ENCODE measurements at regions not wholly inside any gene's neighbourhood (a gene's known extent, or its start where the extent isn't known, plus 50 kb on each side); places are given as distances from the start of the nearest gene placed in this dataset.

DNA sequence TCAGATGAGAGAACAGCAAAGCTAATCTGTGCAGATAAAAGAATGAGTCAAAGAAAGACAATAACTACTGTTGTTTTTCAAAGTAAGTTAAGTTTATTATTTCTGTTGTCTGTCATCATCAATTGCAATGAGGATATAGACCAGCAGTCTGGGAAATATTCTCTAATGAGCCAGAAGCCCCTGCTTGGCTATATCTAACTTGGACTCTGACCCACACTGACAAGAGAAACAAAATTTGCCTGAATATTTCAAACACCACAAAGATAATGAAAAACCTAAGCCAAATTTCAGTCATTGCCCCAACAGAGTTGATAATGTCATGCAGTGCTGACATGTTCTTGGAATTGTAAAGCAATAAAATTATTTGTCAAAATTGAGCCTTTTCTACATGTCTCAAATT, 115.0 kb upstream of the PRDX4 start:
- Histone ChIP-seq H3K4me1 (no peaks in the 10 kb centered on the region), H3K4me2 (no peak overlapping the region), H3K4me3 (no peak overlapping the region), H3K27ac (no peak overlapping the region), H3K9me3 (peaks cover 8% of the 10 kb centered on the region; the same call in 1 of the 3 replicates)
- DNase-seq (ENCODE audit: low read depth in 1 of 2, low spot score in 1 of 2), result no peak
- ATAC-seq, result no peak
- FAIRE-seq, result peak; percentile 96
- POLR2A ChIA-PET, result no interaction called here
- CTCF ChIA-PET, result interaction anchor here (2.3 kb wide), 1 partner anchor 1417 kb away, joined by 8 read pairs; no protein-coding TSS in a partner anchor
- TF ChIP-seq RAD21 (conservative IDR thresholded peaks at IDR 0.05 in 1 of 2, IDR thresholded peaks at IDR 0.05 in 1 of 2), result no peak
- TF ChIP-seq HOXA7 (CRISPR knock-in tag; IDR thresholded peaks at IDR 0.05), result no peak
- no peak for TF ChIP-seq RCOR1 (IDR thresholded peaks at IDR 0.05; ENCODE audit: low read depth, low read length)
- TF ChIP-seq HEYL (CRISPR knock-in tag; IDR thresholded peaks at IDR 0.05), result no peak
- TF ChIP-seq CBX8 (IDR thresholded peaks at IDR 0.05), result no peak
- no peak for TF ChIP-seq JUNB (IDR thresholded peaks at IDR 0.05)
- no peak for TF ChIP-seq RARB (CRISPR knock-in tag; IDR thresholded peaks at IDR 0.05)

- ChIA-PET POLR2A (no interaction called here), CTCF (interaction anchor here (0.6 to 2.3 kb wide), 7 partner anchors 13 to 1419 kb away, joined by 3 to 8 read pairs (median 3); no protein-coding TSS in a partner anchor)
- ATAC-seq (peak in 1 of 2 experiments; percentile 68; a peak in 2 of 6 replicates), DNase-seq (ENCODE audit: low read depth in 1 of 2, low spot score in 1 of 2) (peak; percentile 4 to 51), FAIRE-seq (peak; percentile 43)
- 1% methylated on average over 3 of the region's 3 CpGs for WGBS (ENCODE audit: missing lambda C conversion rate)
- no peaks in the 10 kb centered on the region for H3K4me1 ChIP-seq
- no peak overlapping the region for H3K4me2 ChIP-seq
- H3K4me3 ChIP-seq, result no peak overlapping the region
- no peak overlapping the region for H3K27ac ChIP-seq
- TF ChIP-seq RAD21 (conservative IDR thresholded peaks at IDR 0.05 in 1 of 2, IDR thresholded peaks at IDR 0.05 in 1 of 2) (peak; percentile 68 to 76), GATA3 (IDR thresholded peaks at IDR 0.05; ENCODE audit: borderline replicate concordance) (no peak), CEBPB (IDR thresholded peaks at IDR 0.05) (no peak), SMC3 (IDR thresholded peaks at IDR 0.05) (peak; percentile 53; the same call in 2 of the 3 replicates), CTCF (IDR thresholded peaks at IDR 0.05) (peak; percentile 50)
- peaks cover 8% of the 10 kb centered on the region; the same call in 1 of the 3 replicates for H3K9me3 ChIP-seq
These were observed 113.0 kb upstream of the PRDX4 start for GRCh38 chrX:23554304-23554703.

DNA sequence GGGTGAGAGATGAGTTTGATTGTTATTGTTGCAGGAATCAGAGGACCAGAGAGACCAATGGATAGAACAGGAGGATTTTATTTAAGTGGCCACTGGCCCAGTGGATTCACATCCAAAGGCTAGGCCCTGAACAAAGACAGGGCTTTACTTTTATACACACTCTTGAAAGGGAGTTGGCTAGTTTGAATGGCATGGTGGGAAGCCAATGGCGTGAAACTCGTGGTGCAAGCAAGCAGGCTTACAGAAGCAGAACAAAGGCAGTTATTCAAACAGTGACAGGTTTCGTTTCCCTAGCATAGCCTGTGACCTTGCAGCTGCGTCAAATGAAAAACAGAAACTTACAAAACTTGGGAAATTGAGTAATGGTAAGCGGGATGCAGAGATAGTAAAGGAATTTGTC, 110.2 kb upstream of the PRDX4 start:
- Histone ChIP-seq H3K4me1 (no peaks in the 10 kb centered on the region), H3K27ac (no peak overlapping the region), H3K9me3 (peaks cover 8% of the 10 kb centered on the region; the same call in 1 of the 3 replicates), H3K4me2 (no peak overlapping the region), H3K4me3 (no peak overlapping the region)
- TF ChIP-seq HDAC2 (IDR thresholded peaks at IDR 0.05) (no peak), FOXS1 (CRISPR knock-in tag; IDR thresholded peaks at IDR 0.05) (no peak), RFX5 (IDR thresholded peaks at IDR 0.05) (no peak), HOXB13 (CRISPR knock-in tag; IDR thresholded peaks at IDR 0.05; ENCODE audit: low read depth) (no peak), CHD4 (IDR thresholded peaks at IDR 0.05; ENCODE audit: borderline replicate concordance) (no peak), PHF8 (IDR thresholded peaks at IDR 0.05; ENCODE audit: borderline replicate concordance, low read depth) (no peak), KDM5A (IDR thresholded peaks at IDR 0.05) (no peak), CBX8 (IDR thresholded peaks at IDR 0.05) (no peak), CBX2 (IDR thresholded peaks at IDR 0.05; ENCODE audit: borderline replicate concordance, low read depth) (no peak), RNF2 (IDR thresholded peaks at IDR 0.05; ENCODE audit: borderline replicate concordance, low read depth) (no peak), ELK1 (IDR thresholded peaks at IDR 0.05; ENCODE audit: low read depth, low read length) (no peak), POLR2AphosphoS2 (conservative IDR thresholded peaks at IDR 0.05; ENCODE audit: low read length) (no peak), HOXB5 (CRISPR knock-in tag; IDR thresholded peaks at IDR 0.05) (no peak), ZNF302 (CRISPR knock-in tag; IDR thresholded peaks at IDR 0.05) (no peak), EP300 (IDR thresholded peaks at IDR 0.05) (no peak), HOXA7 (CRISPR knock-in tag; IDR thresholded peaks at IDR 0.05) (no peak)
- TF ChIP-seq, protein P1, sequence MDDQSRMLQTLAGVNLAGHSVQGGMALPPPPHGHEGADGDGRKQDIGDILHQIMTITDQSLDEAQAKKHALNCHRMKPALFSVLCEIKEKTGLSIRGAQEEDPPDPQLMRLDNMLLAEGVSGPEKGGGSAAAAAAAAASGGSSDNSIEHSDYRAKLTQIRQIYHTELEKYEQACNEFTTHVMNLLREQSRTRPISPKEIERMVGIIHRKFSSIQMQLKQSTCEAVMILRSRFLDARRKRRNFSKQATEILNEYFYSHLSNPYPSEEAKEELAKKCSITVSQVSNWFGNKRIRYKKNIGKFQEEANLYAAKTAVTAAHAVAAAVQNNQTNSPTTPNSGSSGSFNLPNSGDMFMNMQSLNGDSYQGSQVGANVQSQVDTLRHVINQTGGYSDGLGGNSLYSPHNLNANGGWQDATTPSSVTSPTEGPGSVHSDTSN (IDR thresholded peaks at IDR 0.05), result no peak
- 4% methylated on average over 5 of the region's 5 CpGs for WGBS (ENCODE audit: missing lambda C conversion rate)
- DNase-seq (ENCODE audit: low read depth in 1 of 2, low spot score in 1 of 2) (peak in 1 of 2 experiments; percentile 11), FAIRE-seq (no peak), ATAC-seq (no peak)
- POLR2A ChIA-PET, result no interaction called here
- CTCF ChIA-PET, result no interaction called here

Measured in A549 (cell line).